ENCODE measurements at regions not wholly inside any gene's neighbourhood (a gene's known extent, or its start where the extent isn't known, plus 50 kb on each side); places are given as distances from the start of the nearest gene placed in this dataset.

DNA sequence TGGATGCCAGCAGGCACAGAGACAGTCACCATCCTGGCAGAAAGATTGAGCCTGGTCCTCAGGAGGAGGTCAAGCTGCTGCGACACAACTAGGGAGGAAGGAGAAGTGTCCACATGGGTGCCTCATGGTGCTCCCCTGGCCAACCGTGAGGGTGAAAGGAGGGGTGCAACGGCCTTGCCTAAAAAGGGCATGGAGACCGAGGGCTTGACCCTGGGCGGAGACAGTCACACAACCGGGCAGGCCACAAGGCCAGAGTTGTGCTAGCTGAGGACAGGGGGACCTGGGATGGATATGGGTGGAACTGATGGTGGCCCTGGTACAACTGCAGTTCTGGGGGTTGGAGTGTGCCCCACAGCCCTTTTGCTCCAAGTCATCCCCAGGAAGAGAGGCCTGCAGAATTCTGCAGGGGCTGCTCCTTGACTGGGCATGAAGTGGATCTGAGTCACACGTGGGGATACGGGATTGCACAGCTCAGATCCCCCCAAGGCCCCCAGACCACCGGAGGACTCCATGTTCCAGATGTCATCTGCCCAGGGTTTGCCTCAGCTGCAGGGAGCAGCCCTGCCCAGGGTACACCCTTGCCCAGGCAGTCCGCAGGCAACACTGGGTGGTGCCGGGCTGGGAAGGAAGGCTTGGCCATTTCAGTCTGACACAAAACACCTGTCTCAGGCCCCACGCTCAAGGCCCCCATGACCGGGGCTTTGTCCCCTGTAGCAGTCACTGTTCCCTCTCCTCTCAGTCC lies 602.3 kb upstream of the MGMT start:
- intact Hi-C loops (cut with micrococcal nuclease), result no loop called here

DNA sequence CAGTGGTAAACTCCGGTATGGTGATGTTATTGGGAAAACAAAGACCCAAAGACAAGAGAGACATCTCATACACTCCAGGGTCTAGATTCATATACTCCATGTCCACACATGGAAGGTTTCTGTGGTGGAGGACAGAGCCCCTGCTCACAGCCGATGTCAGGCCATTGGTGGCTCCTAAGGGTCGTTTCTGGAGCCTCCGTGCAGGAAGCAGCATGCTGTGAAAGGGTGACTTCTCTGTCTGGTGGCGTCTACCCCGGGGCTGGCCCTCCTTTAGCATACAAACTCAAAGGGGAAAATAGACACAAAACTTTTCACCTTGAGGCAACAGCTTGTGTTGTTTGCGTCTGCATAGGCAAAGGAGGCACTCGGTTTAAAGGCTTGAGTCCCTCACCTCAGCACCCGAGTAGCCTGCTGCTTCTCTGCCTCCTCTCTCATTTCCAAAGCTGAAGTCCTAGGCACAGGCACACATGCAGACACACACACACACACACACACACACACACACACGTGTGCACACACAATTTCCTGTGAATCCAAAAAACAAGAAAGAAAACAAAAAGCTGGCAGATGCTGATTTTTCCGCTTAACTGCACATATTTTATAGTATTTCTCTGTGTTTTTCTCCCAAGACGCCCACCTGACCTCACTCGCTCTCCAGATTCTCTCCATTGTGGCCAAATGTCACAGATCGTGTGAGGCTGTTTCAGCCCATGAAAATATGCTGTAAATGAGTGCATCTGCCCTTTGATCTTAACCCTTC lies 601.4 kb upstream of the MGMT start:
- intact Hi-C loops (cut with micrococcal nuclease), result no loop called here

DNA sequence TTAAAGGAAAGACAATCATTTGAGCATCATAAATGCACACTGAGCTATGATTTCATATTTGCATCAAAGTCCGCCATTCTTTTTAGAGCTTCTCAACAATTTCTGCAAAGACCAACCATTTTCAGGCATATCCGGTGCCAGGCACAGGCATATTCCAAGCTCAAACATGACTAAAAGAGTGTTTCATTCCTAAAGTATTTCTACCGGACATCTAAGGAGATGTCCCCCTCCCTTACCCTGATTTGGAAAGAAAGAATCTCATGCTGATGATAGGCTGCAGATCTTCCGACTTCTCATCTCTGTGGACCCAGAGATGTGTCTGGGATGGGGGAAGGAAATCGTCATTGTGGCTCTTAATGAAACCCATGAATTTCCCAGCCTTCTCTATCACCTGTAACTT lies 600.5 kb upstream of the MGMT start:
- intact Hi-C loops (cut with micrococcal nuclease), result no loop called here

DNA sequence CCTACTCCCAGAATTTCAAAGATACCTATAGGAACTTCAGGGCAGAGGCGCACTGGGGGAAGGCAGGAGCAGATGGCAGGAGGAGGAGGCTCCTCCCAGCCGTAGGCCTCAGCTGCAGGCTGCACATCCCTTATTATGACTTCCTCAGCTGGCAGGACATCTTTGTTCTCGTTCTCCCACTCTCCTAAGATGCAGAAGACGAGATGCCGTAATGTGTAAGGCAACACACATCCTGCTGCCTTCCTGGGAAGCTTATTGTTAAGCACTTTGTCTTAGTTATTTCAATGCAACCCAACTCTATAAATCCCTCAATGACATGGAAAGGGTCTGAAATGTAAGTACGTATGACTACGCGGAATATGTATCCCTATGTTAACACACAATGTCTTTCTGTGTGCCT lies 599.8 kb upstream of the MGMT start:
- intact Hi-C loops (cut with micrococcal nuclease), result no loop called here

- intact Hi-C loops (cut with micrococcal nuclease), result no loop called here
Observed at GRCh38 chr10:128867819-128868218, 599.2 kb upstream of the MGMT start.

DNA sequence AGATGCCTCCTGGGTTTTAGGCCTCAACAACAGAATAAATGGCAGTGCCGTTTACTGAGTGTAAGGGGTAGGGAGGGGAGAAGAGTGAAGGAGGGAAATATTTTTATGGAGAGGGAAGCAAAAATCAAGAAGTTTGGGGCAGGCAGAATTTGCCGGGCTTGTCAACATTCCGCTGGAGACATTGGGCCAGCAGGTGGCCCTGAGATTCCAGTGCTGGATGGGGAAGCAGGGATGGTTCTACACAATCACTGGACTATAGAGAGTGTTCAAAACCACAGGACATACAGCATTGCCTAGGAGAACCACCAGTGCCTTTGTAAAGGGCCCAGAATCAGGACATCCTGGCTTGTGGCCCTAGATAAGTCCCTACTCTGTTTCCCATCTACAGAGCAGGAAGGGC lies 598.6 kb upstream of the MGMT start:
- intact Hi-C loops (cut with micrococcal nuclease), result no loop called here

GRCh38 chr10:128869101-128869749 lies 597.8 kb upstream of the MGMT start:
- intact Hi-C loops (cut with micrococcal nuclease), result no loop called here

- intact Hi-C loops (cut with micrococcal nuclease), result no loop called here
Observed at GRCh38 chr10:128870830-128871597, 596.0 kb upstream of the MGMT start.

GRCh38 chr10:128871671-128872231 lies 595.3 kb upstream of the MGMT start:
- intact Hi-C loops (cut with micrococcal nuclease), result no loop called here

DNA sequence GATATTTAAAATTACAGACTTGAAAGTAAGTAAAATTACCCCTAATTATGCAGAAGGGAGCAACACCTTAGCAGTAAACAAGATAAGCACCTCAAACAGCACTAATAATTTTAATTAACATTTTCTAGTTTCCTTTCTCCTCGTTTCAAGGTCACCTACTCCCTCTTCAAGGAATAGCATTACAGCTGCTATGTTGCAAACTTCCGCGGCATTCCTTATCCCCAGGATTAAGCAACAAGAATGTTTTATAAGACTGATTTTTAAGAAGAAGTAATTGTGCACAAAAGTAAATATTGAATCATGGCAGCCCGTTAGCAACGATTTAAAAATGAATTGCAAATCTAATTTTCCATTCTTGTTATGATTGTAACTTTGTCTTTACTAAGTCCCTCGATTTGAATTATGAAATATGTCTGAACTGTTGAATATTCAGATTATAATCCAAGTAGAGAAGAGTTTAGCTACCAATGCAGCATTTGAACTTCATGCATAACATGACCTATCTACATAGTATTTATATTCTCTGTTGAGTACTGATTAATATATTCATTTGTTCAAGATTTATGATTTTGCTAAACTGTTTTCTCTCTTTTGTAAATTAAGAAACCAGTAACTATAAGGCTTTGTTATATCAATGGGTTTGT lies 593.5 kb upstream of the MGMT start:
- intact Hi-C loops (cut with micrococcal nuclease), result no loop called here

DNA sequence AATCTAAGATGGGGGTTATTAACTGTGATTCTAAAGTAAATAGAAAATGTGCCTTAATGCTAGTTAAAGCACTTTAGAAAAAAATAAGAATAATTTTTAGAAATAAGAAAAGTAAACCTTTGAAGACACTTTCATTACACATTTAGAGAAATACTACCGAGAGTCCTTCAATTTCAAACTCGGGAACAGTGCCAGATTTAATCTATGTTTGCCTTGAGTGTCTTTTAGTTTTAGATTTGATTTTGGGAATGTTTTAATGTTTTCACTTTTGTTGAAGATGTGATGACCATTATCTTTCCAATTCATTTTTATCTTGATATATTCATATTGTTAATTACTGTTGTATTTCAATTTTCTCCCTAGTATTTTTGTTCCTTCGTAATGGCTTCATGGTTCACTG lies 592.7 kb upstream of the MGMT start:
- intact Hi-C loops (cut with micrococcal nuclease), result no loop called here

- intact Hi-C loops (cut with micrococcal nuclease), result no loop called here
Observed at GRCh38 chr10:128875030-128875744, 591.9 kb upstream of the MGMT start.

GRCh38 chr10:128875956-128876736 lies 590.9 kb upstream of the MGMT start:
- intact Hi-C loops (cut with micrococcal nuclease), result no loop called here

DNA sequence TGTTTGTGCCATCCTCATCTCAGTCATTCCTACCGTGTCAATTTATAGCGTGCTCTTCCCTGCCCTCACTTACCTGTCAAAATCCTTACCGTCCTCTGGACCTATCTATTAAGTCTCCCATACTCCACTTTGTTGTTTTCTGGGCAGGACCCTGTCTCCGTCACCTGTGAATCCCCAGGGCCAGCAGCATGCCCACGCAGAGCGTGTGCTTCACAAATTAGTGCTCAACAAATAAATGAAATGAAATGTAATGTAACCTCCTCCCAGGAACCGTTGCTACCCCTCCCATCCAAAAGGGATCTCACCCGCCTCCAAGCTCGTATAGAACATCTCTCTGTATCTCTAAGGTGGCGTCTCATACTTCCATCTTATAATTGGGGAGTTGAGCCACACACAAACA lies 589.9 kb upstream of the MGMT start:
- intact Hi-C loops (cut with micrococcal nuclease), result no loop called here

DNA sequence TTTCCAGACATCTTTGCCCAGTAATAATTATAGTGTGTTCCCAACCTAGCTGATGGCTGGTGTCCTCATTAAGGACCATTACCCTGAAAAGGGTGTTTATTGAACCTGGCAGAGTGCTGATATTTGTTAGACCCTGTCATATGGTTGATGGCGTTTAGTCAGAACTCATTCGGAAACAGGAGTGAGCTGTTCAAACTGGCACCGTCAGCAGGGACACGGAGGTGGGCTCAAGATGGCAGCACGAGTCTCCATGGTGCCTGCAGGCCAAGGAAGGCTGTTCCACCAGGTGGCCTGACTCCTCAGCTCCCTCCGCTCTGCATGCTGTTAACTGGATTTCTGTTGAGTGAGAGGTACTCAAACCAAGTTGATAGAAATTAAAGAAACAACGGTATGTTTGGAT lies 589.1 kb upstream of the MGMT start:
- intact Hi-C loops (cut with micrococcal nuclease), result no loop called here

DNA sequence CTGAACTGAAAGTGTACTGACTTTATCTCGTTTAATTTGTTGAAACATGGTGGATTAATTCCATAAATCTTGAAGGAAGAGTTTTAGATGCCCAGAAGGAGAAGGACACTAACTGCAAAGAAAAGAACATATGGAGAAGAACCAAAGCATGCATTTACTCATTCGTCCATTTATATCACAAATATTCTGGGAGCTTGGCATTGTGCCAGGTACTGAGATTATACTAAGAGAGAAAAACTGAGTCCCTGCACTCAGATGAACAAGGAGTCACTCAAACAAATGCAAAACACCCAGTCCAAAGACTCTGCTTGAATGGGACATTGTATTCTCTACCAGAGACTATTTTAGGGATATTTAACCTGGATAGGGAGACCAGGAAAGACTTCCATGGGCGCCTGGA lies 588.0 kb upstream of the MGMT start:
- intact Hi-C loops (cut with micrococcal nuclease), result no loop called here

DNA sequence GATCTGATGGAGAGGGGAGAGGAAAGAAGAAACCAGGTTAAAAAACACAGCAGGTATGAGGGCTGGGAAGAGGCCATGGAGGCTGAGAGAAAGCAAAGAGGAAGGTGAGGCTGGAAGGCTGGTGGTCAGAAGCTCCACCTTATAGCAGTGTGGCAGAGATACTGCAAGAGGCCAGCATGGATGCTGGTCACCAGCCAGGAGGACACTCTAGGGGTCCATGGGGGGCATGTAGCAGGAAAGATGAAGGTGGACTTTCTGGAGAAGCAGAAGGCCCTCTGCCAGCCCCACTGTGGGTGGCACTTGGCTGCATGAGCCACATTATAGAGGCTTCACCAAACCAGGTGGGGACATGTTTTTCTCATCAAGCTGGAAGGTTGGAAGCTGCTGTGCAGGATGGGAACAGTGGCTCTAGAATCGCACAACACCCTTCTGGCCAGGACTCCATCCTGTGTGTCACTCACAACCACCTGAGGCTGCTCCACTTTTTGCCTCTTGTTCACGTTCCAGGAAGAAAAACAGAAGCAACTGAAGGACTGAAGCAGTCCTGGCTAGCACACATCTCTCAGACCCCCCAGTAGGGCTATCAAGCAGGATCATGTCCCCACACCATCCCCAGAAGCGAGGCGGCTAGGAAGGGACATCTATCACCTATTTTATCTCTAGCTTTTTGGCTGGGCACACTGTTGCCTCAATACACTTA lies 587.5 kb upstream of the MGMT start:
- intact Hi-C loops (cut with micrococcal nuclease), result no loop called here

- intact Hi-C loops (cut with micrococcal nuclease), result no loop called here
Observed at GRCh38 chr10:128880159-128880725, 586.8 kb upstream of the MGMT start.

- intact Hi-C loops (cut with micrococcal nuclease), result no loop called here
Observed at GRCh38 chr10:128881086-128881485, 586.0 kb upstream of the MGMT start.

Measured in T-helper 1 cell treated with Interleukin-12 subunit alpha and Interleukin-12 subunit beta and Interleukin-4 antibody, amounts not matched to agents 30 ng/mL and 1 ng/mL, for 36 hours (primary cell).